PC-3 (cell line): ENCODE measurements at regions not wholly inside any gene's neighbourhood (a gene's known extent, or its start where the extent isn't known, plus 50 kb on each side); places are given as distances from the start of the nearest gene placed in this dataset.

Source experiments
- EZH2 ChIP-seq: fragments of 300-600 bp; sonication (generic); IDR thresholded peaks from one replicate; pipeline ENCODE4 v1.6.1; 2017; ENCODE audit warnings: antibody characterized with exemption, mild to moderate bottlenecking, low read length; ENCODE audit not compliant: unreplicated experiment
- TF ChIP-seq, protein P1 (sequence below): fragments of 300-600 bp; sonication (generic); conservative IDR thresholded peaks from 2 replicates; pipeline ENCODE4 v1.5.1; 2017; ENCODE audit warnings: antibody characterized with exemption, low read depth, mild to moderate bottlenecking, low read length

DNA sequence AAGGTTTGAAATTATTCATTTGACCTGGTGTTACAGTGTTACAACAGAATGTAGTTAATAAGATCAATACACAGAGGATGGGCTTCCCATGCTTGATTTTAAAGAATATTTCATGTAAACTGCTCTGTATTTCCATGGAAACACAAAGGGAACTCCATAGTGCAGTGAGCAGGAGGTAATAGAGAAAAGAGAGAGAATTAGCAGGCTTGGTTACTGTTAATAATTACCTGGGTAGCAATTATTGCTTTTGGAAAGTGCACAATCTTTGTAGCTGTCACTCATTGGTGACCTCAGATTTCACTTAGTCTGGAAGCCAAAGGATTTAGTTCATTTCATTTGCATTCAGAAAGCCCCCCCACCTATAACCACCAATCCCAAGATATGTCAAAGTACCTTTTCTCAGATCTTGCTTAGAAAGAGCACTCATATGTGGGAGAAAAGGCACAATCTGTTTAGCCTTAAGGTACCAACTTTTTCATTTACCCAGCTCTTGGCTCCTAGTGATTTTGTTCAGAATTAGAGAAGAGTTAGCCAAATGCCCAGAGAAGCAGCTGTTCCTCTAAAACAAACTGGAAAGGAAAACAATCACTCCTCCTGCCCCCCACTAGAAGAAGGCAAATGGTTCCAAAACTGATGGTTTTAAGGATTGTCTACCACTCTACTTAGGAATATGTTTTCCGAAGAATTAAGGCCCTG, 234.5 kb upstream of the SLC24A2 start:
- TF ChIP-seq, protein P1, sequence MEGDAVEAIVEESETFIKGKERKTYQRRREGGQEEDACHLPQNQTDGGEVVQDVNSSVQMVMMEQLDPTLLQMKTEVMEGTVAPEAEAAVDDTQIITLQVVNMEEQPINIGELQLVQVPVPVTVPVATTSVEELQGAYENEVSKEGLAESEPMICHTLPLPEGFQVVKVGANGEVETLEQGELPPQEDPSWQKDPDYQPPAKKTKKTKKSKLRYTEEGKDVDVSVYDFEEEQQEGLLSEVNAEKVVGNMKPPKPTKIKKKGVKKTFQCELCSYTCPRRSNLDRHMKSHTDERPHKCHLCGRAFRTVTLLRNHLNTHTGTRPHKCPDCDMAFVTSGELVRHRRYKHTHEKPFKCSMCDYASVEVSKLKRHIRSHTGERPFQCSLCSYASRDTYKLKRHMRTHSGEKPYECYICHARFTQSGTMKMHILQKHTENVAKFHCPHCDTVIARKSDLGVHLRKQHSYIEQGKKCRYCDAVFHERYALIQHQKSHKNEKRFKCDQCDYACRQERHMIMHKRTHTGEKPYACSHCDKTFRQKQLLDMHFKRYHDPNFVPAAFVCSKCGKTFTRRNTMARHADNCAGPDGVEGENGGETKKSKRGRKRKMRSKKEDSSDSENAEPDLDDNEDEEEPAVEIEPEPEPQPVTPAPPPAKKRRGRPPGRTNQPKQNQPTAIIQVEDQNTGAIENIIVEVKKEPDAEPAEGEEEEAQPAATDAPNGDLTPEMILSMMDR = no peak
- TF ChIP-seq EZH2 = no peak
